ENCODE measurements at regions not wholly inside any gene's neighbourhood (a gene's known extent, or its start where the extent isn't known, plus 50 kb on each side); places are given as distances from the start of the nearest gene placed in this dataset.

GRCh38 chr2:15059870-15060512 lies 427.5 kb downstream of the LRATD1 start:
- H3K36me3 ChIP-seq (ENCODE audit: control insufficient read depth in 3 of 3, insufficient read depth in 2 of 3, low read depth in 1 of 3, low read length in 3 of 3): no peaks in the 10 kb centered on the region
- FAIRE-seq (no peak), DNase-seq (no peak)
- peaks cover 0 to 5% (median 0%) of the 10 kb centered on the region in 3 donors for H3K4me1 ChIP-seq (ENCODE audit: control insufficient read depth in 3 of 3, insufficient read depth in 2 of 3, low read depth in 1 of 3, low read length in 2 of 3)
- no peaks in the 10 kb centered on the region for H3K9me3 ChIP-seq (ENCODE audit: control insufficient read depth in 2 of 2, insufficient read depth in 1 of 2, low read depth in 1 of 2, low read length in 1 of 2)
- H3K27ac ChIP-seq (ENCODE audit: low read depth in 1 of 3, low read length in 2 of 3): no peak overlapping the region
- no peak overlapping the region for H3K4me3 ChIP-seq (ENCODE audit: low read depth in 1 of 3, low read length in 3 of 3)
- H3K27me3 ChIP-seq (ENCODE audit: control insufficient read depth in 3 of 3, insufficient read depth in 3 of 3, low read length in 3 of 3): no peaks in the 10 kb centered on the region
- WGBS, 3 donors: 75 to 80% (median 76%) methylated on average over 10 of the region's 10 CpGs

GRCh38 chr2:15061268-15061667 lies 428.8 kb downstream of the LRATD1 start:
- H3K27me3 ChIP-seq (ENCODE audit: control insufficient read depth in 3 of 3, insufficient read depth in 3 of 3, low read length in 3 of 3): no peaks in the 10 kb centered on the region
- H3K4me1 ChIP-seq (ENCODE audit: control insufficient read depth in 3 of 3, insufficient read depth in 2 of 3, low read depth in 1 of 3, low read length in 2 of 3): peaks cover 0 to 5% (median 0%) of the 10 kb centered on the region in 3 donors
- H3K4me3 ChIP-seq (ENCODE audit: low read depth in 1 of 3, low read length in 3 of 3): no peak overlapping the region
- H3K27ac ChIP-seq (ENCODE audit: low read depth in 1 of 3, low read length in 2 of 3): no peak overlapping the region
- H3K36me3 ChIP-seq (ENCODE audit: control insufficient read depth in 3 of 3, insufficient read depth in 2 of 3, low read depth in 1 of 3, low read length in 3 of 3): no peaks in the 10 kb centered on the region
- no peak for FAIRE-seq
- 95 to 100% (median 96%) methylated on average over 1 of the region's 1 CpG for WGBS, 3 donors
- DNase-seq: no peak
- H3K9me3 ChIP-seq (ENCODE audit: control insufficient read depth in 2 of 2, insufficient read depth in 1 of 2, low read depth in 1 of 2, low read length in 1 of 2): no peaks in the 10 kb centered on the region

GRCh38 chr2:15066138-15066537 lies 433.6 kb downstream of the LRATD1 start:
- H3K4me3 ChIP-seq (ENCODE audit: low read depth in 1 of 3, low read length in 3 of 3): no peak overlapping the region
- H3K4me1 ChIP-seq (ENCODE audit: control insufficient read depth in 3 of 3, insufficient read depth in 2 of 3, low read depth in 1 of 3, low read length in 2 of 3): no peaks in the 10 kb centered on the region
- DNase-seq (no peak), FAIRE-seq (no peak)
- H3K27me3 ChIP-seq (ENCODE audit: control insufficient read depth in 3 of 3, insufficient read depth in 3 of 3, low read length in 3 of 3): no peaks in the 10 kb centered on the region
- no peak overlapping the region for H3K27ac ChIP-seq (ENCODE audit: low read depth in 1 of 3, low read length in 2 of 3)
- no peaks in the 10 kb centered on the region for H3K36me3 ChIP-seq (ENCODE audit: control insufficient read depth in 3 of 3, insufficient read depth in 2 of 3, low read depth in 1 of 3, low read length in 3 of 3)
- H3K9me3 ChIP-seq (ENCODE audit: control insufficient read depth in 2 of 2, insufficient read depth in 1 of 2, low read depth in 1 of 2, low read length in 1 of 2): no peaks in the 10 kb centered on the region
- WGBS, 3 donors: 82 to 93% (median 90%) methylated on average over 3 of the region's 3 CpGs

- no peaks in the 10 kb centered on the region for H3K9me3 ChIP-seq (ENCODE audit: control insufficient read depth in 2 of 2, insufficient read depth in 1 of 2, low read depth in 1 of 2, low read length in 1 of 2)
- H3K4me3 ChIP-seq (ENCODE audit: low read depth in 1 of 3, low read length in 3 of 3): no peak overlapping the region
- FAIRE-seq: no peak
- DNase-seq: no peak
- no peaks in the 10 kb centered on the region for H3K4me1 ChIP-seq (ENCODE audit: control insufficient read depth in 3 of 3, insufficient read depth in 2 of 3, low read depth in 1 of 3, low read length in 2 of 3)
- 58 to 70% (median 69%) methylated on average over 5 of the region's 5 CpGs for WGBS, 3 donors
- no peak overlapping the region for H3K27ac ChIP-seq (ENCODE audit: low read depth in 1 of 3, low read length in 2 of 3)
- no peaks in the 10 kb centered on the region for H3K27me3 ChIP-seq (ENCODE audit: control insufficient read depth in 3 of 3, insufficient read depth in 3 of 3, low read length in 3 of 3)
- H3K36me3 ChIP-seq (ENCODE audit: control insufficient read depth in 3 of 3, insufficient read depth in 2 of 3, low read depth in 1 of 3, low read length in 3 of 3): no peaks in the 10 kb centered on the region
These were observed 436.6 kb downstream of the LRATD1 start for GRCh38 chr2:15069149-15069548.

- Histone ChIP-seq H3K27me3 (ENCODE audit: control insufficient read depth in 3 of 3, insufficient read depth in 3 of 3, low read length in 3 of 3) (no peaks in the 10 kb centered on the region), H3K4me3 (ENCODE audit: low read depth in 1 of 3, low read length in 3 of 3) (no peak overlapping the region), H3K4me1 (ENCODE audit: control insufficient read depth in 3 of 3, insufficient read depth in 2 of 3, low read depth in 1 of 3, low read length in 2 of 3) (no peaks in the 10 kb centered on the region), H3K27ac (ENCODE audit: low read depth in 1 of 3, low read length in 2 of 3) (no peak overlapping the region), H3K9me3 (ENCODE audit: control insufficient read depth in 2 of 2, insufficient read depth in 1 of 2, low read depth in 1 of 2, low read length in 1 of 2) (no peaks in the 10 kb centered on the region), H3K36me3 (ENCODE audit: control insufficient read depth in 3 of 3, insufficient read depth in 2 of 3, low read depth in 1 of 3, low read length in 3 of 3) (no peaks in the 10 kb centered on the region)
- DNase-seq (no peak), FAIRE-seq (no peak)
- 73 to 83% (median 75%) methylated on average over 6 of the region's 6 CpGs for WGBS, 3 donors
These were observed 440.3 kb downstream of the LRATD1 start for GRCh38 chr2:15072836-15073235.

- WGBS, 3 donors: 72 to 77% (median 76%) methylated on average over 3 of the region's 3 CpGs
- no peak overlapping the region for H3K27ac ChIP-seq (ENCODE audit: low read depth in 1 of 3, low read length in 2 of 3)
- no peaks in the 10 kb centered on the region for H3K4me1 ChIP-seq (ENCODE audit: control insufficient read depth in 3 of 3, insufficient read depth in 2 of 3, low read depth in 1 of 3, low read length in 2 of 3)
- FAIRE-seq: peak; percentile 64
- H3K27me3 ChIP-seq (ENCODE audit: control insufficient read depth in 3 of 3, insufficient read depth in 3 of 3, low read length in 3 of 3): no peaks in the 10 kb centered on the region
- no peak overlapping the region for H3K4me3 ChIP-seq (ENCODE audit: low read depth in 1 of 3, low read length in 3 of 3)
- no peaks in the 10 kb centered on the region for H3K36me3 ChIP-seq (ENCODE audit: control insufficient read depth in 3 of 3, insufficient read depth in 2 of 3, low read depth in 1 of 3, low read length in 3 of 3)
- no peaks in the 10 kb centered on the region for H3K9me3 ChIP-seq (ENCODE audit: control insufficient read depth in 2 of 2, insufficient read depth in 1 of 2, low read depth in 1 of 2, low read length in 1 of 2)
- no peak for DNase-seq
These were observed 441.1 kb downstream of the LRATD1 start for GRCh38 chr2:15073664-15074063.

GRCh38 chr2:15074319-15074718 lies 441.8 kb downstream of the LRATD1 start:
- H3K9me3 ChIP-seq (ENCODE audit: control insufficient read depth in 2 of 2, insufficient read depth in 1 of 2, low read depth in 1 of 2, low read length in 1 of 2): no peaks in the 10 kb centered on the region
- no peak overlapping the region for H3K4me3 ChIP-seq (ENCODE audit: low read depth in 1 of 3, low read length in 3 of 3)
- no peaks in the 10 kb centered on the region for H3K36me3 ChIP-seq (ENCODE audit: control insufficient read depth in 3 of 3, insufficient read depth in 2 of 3, low read depth in 1 of 3, low read length in 3 of 3)
- DNase-seq (no peak), FAIRE-seq (no peak)
- H3K27me3 ChIP-seq (ENCODE audit: control insufficient read depth in 3 of 3, insufficient read depth in 3 of 3, low read length in 3 of 3): no peaks in the 10 kb centered on the region
- H3K4me1 ChIP-seq (ENCODE audit: control insufficient read depth in 3 of 3, insufficient read depth in 2 of 3, low read depth in 1 of 3, low read length in 2 of 3): no peaks in the 10 kb centered on the region
- no peak overlapping the region for H3K27ac ChIP-seq (ENCODE audit: low read depth in 1 of 3, low read length in 2 of 3)

- no peak overlapping the region for H3K27ac ChIP-seq (ENCODE audit: low read depth in 1 of 3, low read length in 2 of 3)
- no peaks in the 10 kb centered on the region for H3K36me3 ChIP-seq (ENCODE audit: control insufficient read depth in 3 of 3, insufficient read depth in 2 of 3, low read depth in 1 of 3, low read length in 3 of 3)
- no peak overlapping the region for H3K4me3 ChIP-seq (ENCODE audit: low read depth in 1 of 3, low read length in 3 of 3)
- DNase-seq (no peak), FAIRE-seq (no peak)
- H3K27me3 ChIP-seq (ENCODE audit: control insufficient read depth in 3 of 3, insufficient read depth in 3 of 3, low read length in 3 of 3): no peaks in the 10 kb centered on the region
- H3K9me3 ChIP-seq (ENCODE audit: control insufficient read depth in 2 of 2, insufficient read depth in 1 of 2, low read depth in 1 of 2, low read length in 1 of 2): no peaks in the 10 kb centered on the region
- H3K4me1 ChIP-seq (ENCODE audit: control insufficient read depth in 3 of 3, insufficient read depth in 2 of 3, low read depth in 1 of 3, low read length in 2 of 3): no peaks in the 10 kb centered on the region
- WGBS, 3 donors: 65 to 86% (median 73%) methylated on average over 2 of the region's 2 CpGs
These were observed 442.5 kb downstream of the LRATD1 start for GRCh38 chr2:15074751-15075700.

Data from small intestine (tissue), 7 donors.